A673 (cell line): ENCODE measurements at regions not wholly inside any gene's neighbourhood (a gene's known extent, or its start where the extent isn't known, plus 50 kb on each side); places are given as distances from the start of the nearest gene placed in this dataset.

Experiments used
- EZH2 ChIP-seq: fragments of 200-600 bp; sonication (generic); IDR thresholded peaks from 2 replicates; pipeline ENCODE4 v1.6.1; 2017; ENCODE audit warnings: borderline replicate concordance, low read depth, mild to moderate bottlenecking, mixed read lengths, antibody characterized with exemption, low read length; ENCODE audit not compliant: poor library complexity, severe bottlenecking
- TF ChIP-seq, protein P1 (sequence below): fragments of 300-800, 200-600 bp; sonication (generic); conservative IDR thresholded peaks from 2 replicates; pipeline ENCODE4 v1.5.1; 2017; ENCODE audit warnings: low read depth, mild to moderate bottlenecking, antibody characterized with exemption, low read length, moderate library complexity, mixed read lengths

DNA sequence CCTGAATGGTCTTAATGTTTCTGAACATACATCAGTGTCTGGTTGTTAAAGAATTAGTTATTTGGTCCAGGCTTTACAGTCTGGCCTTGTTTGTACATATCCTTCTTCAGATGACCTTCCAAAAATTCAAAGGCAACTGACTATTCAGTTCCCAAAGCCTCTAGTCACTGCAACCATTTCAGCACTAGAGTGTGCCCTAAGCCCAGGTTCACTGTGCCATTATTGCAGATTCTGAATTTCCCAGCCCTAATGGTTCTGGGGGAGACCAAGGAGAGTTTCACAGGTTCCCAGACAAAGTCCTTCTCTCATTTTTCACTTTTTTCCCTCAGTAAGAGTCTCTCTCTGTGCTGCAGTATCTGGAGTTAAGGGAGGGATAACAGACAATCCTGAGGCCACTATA is 235.8 kb downstream of the TRAM1L1 start:
- TF ChIP-seq, protein P1, sequence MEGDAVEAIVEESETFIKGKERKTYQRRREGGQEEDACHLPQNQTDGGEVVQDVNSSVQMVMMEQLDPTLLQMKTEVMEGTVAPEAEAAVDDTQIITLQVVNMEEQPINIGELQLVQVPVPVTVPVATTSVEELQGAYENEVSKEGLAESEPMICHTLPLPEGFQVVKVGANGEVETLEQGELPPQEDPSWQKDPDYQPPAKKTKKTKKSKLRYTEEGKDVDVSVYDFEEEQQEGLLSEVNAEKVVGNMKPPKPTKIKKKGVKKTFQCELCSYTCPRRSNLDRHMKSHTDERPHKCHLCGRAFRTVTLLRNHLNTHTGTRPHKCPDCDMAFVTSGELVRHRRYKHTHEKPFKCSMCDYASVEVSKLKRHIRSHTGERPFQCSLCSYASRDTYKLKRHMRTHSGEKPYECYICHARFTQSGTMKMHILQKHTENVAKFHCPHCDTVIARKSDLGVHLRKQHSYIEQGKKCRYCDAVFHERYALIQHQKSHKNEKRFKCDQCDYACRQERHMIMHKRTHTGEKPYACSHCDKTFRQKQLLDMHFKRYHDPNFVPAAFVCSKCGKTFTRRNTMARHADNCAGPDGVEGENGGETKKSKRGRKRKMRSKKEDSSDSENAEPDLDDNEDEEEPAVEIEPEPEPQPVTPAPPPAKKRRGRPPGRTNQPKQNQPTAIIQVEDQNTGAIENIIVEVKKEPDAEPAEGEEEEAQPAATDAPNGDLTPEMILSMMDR = peak; percentile 45
- TF ChIP-seq EZH2 = no peak
